Stimulated activated CD8-positive, alpha-beta memory T cell treated with anti-CD3 and anti-CD28 coated beads, Interleukin-7, amount 100 ng/mL, for 1 hour (primary cell): ENCODE measurements at regions not wholly inside any gene's neighbourhood (a gene's known extent, or its start where the extent isn't known, plus 50 kb on each side); places are given as distances from the start of the nearest gene placed in this dataset.
"Not testable (repeated sequence)": the region's sequence is repeated elsewhere in the genome, so short reads cannot be mapped to it uniquely, and the experiment has no call there.

Experiments
- DNase-seq, 2 donors: peaks; one replicate each; pipeline ENCODE4 v3.0.0-alpha.2; 2020; ENCODE audit warnings: low read depth in 2 of 2

DNA sequence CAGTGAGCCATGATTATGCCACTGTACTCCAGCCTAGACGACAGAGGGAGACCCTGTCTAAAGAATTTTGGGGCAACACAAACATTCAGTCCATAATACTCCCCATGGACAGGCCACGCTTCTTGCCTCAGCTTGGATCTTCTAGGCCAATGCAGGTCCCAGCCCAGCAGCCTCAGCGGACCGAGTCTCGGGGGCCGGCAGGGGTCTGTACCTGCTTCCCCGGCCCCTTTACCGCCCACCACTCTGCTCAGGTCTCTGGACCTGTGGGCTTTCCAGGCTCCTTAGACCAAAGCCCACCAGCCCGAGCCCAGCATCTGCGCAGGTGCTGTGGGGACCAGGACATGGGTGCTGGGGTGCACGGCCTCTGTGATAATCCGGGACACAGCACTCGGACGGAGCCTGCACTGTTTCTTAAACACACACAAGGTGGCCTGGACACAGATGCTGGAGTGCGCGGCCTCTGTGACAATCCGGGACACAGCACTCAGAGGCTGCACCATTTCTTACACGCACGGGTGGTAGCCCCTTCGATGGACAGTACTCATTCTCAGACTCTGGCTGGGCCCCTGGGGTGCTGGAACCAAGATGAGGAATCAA, 62.1 kb upstream of the GPC1 start:
- DNase-seq: no peak

DNA sequence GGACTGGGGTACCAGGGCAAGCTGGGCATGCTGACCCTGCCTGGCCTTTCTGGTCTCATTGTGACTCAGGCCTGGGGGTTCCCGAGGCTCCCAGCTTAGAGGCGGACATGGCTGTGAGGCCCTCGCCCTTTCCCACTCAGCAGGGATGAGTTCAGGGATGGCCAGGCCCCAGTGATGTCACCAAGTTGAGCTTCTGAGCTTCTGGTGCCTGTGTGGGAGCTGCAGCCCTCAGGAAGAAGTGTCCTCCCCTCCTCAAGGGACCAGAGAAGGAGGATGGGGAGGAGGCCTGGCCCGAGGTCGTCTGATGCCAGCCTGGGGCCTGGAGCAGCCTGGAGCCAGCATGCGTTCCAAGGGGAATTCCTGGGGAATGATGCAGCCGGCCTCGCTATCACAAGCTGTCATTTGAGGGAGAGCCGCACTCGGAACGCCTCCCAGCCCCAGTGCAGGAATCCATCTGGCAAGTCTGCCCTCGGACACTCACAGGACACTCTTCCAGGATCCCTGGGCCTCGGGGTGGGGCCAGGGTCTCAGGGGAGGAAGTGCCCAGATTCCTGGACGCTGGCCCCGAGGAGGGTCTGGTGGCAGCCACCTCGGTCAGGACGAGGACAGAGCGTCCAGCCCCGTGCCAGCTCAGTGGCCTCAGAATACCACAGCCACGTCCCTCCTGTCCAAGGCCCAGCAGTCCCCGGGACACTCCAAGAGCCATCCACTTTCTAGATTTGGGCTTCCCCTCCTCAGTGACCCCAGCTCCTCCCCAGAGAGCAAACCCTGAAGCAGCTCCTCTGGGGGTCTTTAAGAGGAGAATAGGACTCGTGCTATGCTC, 61.2 kb upstream of the GPC1 start:
- no peak for DNase-seq

DNA sequence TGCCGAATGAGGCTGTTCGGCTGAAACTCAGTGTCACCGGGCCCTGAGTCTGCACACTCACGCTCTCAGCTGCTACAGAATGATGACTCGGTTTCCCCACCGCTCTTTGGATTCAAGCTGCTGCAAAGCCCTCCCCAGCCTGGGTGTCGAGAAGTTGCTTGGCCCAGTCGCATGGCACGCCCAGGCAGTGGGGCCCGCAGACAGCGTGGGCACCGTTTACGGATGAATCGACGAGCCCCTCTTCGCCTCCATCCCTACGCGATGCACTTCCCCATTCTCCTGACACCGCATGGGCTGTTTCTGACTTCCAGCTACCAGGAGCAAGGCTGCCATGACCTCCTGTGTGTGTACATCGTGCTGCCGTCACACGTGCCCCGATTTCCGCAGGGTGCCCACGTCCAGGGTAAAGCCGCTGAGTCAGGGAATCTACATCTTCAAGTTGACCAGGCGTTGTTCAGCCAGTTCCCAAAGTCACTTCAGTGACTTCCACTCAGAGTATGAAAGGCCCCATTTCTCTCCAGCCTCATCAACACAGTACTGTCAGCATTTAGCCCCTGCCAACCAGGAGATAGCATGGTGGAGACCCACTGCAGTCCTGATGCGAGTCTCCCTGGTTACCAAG, 60.3 kb upstream of the GPC1 start:
- DNase-seq: no peak

DNA sequence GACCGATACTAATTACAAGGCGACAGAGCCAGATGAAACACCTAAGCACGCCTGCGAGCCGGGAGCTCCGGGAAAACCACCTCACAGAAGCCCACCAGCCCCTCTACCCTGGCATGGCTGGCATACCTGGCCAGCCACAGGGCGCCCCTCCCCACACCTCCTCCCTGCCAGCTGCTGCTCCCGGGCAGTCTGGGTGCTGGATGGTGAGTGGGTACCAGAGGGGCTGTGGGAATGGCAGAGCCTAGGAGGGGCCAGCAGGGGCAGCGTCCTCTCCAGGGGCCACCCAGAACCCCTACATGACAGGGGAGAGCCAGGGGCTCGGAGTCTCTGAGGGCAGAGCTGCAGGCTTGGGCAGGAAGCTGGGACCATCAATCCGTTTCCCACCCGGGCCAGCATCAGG, 58.7 kb upstream of the GPC1 start:
- DNase-seq: no peak

DNA sequence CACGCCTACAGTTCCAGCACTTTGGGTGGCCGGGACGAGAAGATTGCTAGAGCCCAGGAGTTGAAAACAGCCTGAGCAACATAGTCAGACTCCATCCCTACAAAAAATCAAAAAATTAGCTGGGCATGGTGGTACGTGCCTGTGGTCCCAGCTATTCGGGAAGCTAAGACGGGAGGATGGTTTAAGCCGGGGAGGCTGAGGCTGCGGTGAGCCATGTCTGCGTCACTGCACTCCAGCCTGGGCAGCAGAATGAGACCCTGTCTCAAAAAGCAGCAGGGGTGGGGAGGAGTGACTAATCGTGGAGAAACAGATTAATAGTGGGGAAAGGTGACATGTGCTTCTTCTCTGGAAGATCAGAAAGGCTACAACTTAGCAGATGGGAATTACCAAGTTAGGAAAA, 58.1 kb upstream of the GPC1 start:
- DNase-seq: no peak

DNA sequence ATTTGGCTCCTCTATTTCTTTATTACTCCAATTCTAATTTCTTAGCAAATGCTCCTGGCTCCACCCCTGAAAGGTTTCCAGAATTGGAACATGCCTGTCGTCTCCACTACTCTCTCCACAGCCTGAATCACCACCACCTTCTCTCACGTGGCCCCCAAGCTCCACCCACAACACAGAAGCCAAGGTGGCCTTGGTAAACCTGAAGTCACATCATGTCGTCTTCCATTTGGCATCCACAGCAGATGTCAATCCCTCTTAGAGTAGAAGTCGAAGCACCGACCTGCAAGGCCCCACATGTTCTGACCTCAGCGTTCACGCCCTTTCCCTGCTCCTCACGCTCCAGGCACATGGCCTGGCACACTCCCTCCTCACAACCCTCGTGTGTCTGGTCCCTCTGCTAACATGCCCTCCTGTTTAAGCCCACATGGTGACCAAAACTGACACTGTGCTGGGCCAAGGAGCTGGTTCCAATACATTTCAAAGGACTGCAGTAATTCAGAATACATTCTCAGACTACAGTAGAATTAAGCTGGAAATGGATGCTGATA, 56.3 kb upstream of the GPC1 start:
- DNase-seq: no peak

DNA sequence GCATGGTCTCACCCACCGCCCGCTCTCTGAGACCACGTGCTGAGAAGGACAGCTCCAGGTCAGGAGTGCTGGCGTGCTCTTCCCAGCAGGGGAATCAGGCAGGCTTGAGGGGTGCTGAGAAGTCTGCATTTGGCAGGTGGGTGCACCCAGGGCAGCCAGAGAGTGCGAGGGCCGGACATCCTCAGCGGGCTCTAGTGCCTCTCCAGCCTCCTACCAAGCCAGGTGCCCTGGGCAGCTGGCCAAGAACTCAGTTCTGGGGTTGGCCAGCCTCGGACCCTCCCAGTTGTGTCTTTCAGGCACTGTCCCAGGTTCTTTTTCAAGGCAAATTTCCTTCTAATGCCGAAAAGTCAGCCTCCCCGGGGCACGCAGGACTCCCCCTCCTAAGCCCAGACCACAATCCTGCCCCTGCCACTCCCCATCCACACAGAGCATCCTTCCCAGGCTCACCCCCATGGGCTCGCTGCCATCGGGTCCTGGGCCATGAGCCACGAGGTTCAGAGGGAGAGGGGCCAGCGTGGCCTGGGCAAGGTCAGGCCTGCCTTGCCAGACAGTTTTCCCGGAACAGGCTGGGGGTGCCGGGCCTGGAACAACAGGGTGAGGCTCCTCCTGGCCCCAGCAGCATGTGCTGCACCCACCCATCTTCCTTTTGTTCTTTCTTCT, 52.2 kb upstream of the GPC1 start:
- DNase-seq: no peak

DNA sequence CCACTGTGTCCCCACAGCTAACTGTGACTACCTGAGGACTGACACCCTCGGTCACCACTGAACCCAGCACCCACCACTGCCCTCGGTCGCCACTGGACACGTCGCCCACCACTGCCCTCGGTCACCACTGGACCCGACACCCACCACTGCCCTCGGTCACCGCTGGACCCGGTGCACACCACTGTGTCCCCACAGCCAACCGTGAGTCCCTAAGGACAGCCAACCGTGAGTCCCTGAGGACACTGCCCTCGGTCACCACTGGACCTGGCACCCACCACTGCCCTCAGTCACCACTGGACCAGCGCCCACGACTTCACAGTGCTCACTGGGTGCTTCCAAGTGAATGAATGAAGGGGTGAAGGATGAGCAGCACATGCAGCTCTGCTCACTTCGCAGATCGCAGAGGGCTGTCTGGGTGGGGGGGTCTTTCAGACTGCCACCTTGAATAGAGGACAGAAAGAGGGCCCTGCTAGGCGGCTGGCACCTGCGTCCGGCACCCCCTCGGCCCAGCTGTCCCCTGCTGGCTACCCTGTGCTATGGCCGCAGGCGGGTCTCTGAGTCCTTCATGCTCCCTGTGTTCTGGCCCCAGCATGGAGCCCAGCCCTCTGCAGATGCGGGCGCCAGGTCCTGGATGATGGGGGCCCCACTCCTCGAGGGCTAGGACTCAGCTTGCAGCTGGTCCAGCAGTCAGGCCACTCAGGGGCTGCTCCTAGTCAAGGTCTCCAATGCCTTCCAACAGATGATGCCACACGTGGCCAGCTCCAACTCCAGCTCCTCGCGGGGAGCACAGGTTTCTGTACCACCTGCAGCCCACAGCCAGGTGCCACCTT, 51.4 kb upstream of the GPC1 start:
- DNase-seq: no peak

DNA sequence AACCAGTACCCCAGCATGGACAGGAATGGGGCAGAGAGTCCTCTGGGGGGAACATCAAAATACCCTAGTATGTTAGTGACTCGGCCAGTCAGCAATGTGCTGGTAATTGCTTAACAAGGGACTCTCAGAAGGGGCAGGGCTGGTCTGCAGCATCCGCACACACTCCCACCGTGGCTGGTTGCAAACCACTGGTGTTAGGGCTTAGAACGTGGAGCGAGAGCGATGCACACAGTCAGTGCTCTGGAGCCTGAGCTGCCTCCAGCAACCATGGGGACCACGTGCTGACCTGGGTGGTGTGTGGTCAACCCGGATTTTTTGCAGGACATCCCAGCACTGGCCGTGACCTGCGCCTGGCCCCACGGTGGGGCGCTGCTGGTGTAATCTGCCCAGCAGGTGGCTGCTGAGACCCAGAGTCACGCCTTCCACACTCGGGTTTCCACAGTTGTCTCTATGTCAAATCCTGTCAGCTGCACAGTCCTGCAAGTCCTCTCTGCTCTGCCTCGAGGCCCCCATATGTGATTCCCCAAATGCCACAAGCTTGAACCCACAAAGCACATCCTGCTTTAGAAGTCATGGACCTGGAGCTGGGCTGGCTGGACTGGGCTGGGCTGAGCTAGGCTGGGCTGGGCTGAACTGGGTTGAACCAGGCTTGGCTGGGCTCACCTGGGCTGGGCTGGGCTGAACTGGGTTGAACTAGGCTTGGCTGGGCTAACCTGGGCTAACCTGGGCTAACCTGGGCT, 50.6 kb upstream of the GPC1 start:
- DNase-seq: no peak

DNA sequence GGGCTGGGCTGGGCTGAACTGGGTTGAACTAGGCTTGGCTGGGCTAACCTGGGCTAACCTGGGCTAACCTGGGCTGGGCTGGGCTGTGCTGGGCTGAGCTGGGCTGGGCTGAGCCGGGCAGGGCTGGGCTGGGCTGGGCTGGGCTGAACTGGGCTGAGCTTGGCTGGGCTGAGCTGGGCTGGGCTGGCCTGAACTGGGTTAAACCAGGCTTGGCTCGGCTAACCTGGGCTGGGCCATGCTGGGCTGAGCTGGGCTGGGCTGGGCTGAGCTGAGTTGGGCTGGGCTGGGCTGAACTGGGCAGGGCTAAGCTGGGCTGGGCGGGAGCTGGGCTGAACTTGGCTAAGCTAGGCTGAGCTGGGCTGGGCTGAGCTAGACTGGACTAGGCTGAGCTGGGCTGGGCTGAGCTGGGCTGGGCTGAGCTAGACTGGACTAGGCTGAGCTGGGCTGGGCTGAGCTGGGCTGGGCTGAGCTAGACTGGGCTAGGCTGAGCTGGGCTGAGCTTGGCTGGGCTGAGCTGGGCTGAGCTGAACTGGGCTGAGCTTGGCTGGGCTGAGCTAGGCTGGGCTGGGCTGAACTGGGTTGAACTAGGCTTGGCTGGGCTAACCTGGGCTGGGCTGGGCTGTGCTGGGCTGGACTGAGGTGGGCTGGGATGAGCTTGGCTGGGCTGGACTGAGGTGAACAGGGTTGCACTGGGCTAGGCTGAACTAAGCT, 49.9 kb upstream of the GPC1 start:
- DNase-seq: not testable (repeated sequence)
